Sigmoid colon (tissue), 6 donors: ENCODE measurements at regions not wholly inside any gene's neighbourhood (a gene's known extent, or its start where the extent isn't known, plus 50 kb on each side); places are given as distances from the start of the nearest gene placed in this dataset.
A peak's percentile ranks its signal among the peaks of the same experiment; 100 is the strongest.

ENCODE experiments used
- DNase-seq: peaks from one replicate; pipeline ENCODE4 v3.0.0-alpha.2; 2019
- H3K27ac ChIP-seq, 4 donors: fragments of 200-600 bp; sonication (generic); one replicate each; pipeline ENCODE4 v1.5.1; 2016 to 2019; ENCODE audit warnings: mild to moderate bottlenecking in 1 of 4
- H3K27me3 ChIP-seq, 3 donors: fragments of 200-600 bp; sonication (generic); one replicate each; pipeline ENCODE4 v1.5.1; 2019; ENCODE audit warnings: mild to moderate bottlenecking in 1 of 3
- H3K36me3 ChIP-seq, 4 donors: fragments of 200-600 bp; sonication (generic); one replicate each; pipeline ENCODE4 v1.5.1; 2016 to 2019
- H3K4me1 ChIP-seq, 4 donors: fragments of 200-600 bp; sonication (generic); one replicate each; pipeline ENCODE4 v1.5.1; 2017 to 2019
- H3K4me3 ChIP-seq, 4 donors: fragments of 200-600 bp; sonication (generic); one replicate each; pipeline ENCODE4 v1.5.1; 2017 to 2019; ENCODE audit warnings: mild to moderate bottlenecking in 2 of 4, moderate library complexity in 1 of 4
- H3K9me3 ChIP-seq, 4 donors: fragments of 200-600 bp in 3 of 4; sonication (generic) in 3 of 4; one replicate each; pipeline versions ENCODE4 v1.5.1 to v1.6.1; 2013 to 2019
- EP300 ChIP-seq, 4 donors: sonication (generic); formaldehyde crosslinking; IDR thresholded peaks; one replicate each; pipeline ENCODE4 v1.6.1; 2017; ENCODE audit warnings: antibody characterized with exemption in 4 of 4
- POLR2A ChIP-seq, 2 donors: fragments of 450-650 bp; IDR thresholded peaks; one replicate each; pipeline ENCODE4 v1.6.1; 2016; ENCODE audit warnings: antibody characterized with exemption in 2 of 2, mild to moderate bottlenecking in 2 of 2, moderate library complexity in 2 of 2
- POLR2AphosphoS5 ChIP-seq, 4 donors: sonication (generic); formaldehyde crosslinking; IDR thresholded peaks; one replicate each; pipeline ENCODE4 v1.6.1; 2017; ENCODE audit warnings: antibody characterized with exemption in 4 of 4
- whole genome bisulfite sequencing, 2 donors: extraction: QIAGEN DNeasy Blood & Tissue Kit; methylation state at CpG; one replicate each; pipeline ENCODE4 v1.1.7; 2013; 5-methylcytosine and 5-hydroxymethylcytosine counted together
- intact Hi-C: fragments of 100-400 bp; cut with DNase I; formaldehyde crosslinking; loops from one replicate; pipeline ENCODE4 v1.15.1; 2023
- TF ChIP-seq, protein P1 (sequence below), 4 experiments: fragments of 450-650 bp in 3 of 4; fragments of 200-600 bp in 1 of 4; IDR thresholded peaks; one replicate each; pipeline ENCODE4 v1.5.1; 2016 to 2019; ENCODE audit warnings: antibody characterized with exemption in 4 of 4, mild to moderate bottlenecking in 3 of 4, moderate library complexity in 2 of 4
- donor health status: healthy with polysubstance abuse.
- donor health status: healthy.

DNA sequence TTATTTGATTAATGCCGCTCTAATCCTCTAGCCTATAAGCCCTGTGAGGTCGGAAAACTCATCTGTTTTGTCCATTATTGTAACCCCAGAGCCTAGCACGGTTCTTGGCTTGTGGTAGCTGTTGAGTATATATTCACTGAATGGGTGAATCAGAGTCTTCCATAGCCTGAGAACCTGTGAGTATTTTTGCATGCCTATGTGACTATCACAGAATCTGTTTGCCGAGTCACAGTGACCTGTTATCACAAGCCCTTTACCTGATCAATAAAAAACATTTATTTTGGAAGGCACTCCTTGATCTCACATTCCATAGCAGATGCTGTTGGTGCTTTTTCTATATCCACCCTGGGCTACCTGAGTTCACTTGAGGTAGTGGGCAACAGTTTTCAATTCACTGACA is 125.0 kb upstream of the STC2 start:
- WGBS, 2 donors = 62 to 81% methylated on average over 4 of the region's 4 CpGs

GRCh38 chr5:173452119-173452905 is 124.1 kb upstream of the STC2 start:
- H3K27ac ChIP-seq = no peak overlapping the region
- no peaks in the 10 kb centered on the region for H3K9me3 ChIP-seq
- no peak overlapping the region for H3K4me3 ChIP-seq
- no peaks in the 10 kb centered on the region for H3K27me3 ChIP-seq
- 68 to 70% methylated on average over 9 of the region's 9 CpGs for WGBS, 2 donors
- H3K36me3 ChIP-seq = no peaks in the 10 kb centered on the region
- TF ChIP-seq POLR2A (IDR thresholded peaks at IDR 0.05) (no peak), EP300 (IDR thresholded peaks at IDR 0.05) (no peak), POLR2AphosphoS5 (IDR thresholded peaks at IDR 0.05) (no peak)
- TF ChIP-seq, protein P1, sequence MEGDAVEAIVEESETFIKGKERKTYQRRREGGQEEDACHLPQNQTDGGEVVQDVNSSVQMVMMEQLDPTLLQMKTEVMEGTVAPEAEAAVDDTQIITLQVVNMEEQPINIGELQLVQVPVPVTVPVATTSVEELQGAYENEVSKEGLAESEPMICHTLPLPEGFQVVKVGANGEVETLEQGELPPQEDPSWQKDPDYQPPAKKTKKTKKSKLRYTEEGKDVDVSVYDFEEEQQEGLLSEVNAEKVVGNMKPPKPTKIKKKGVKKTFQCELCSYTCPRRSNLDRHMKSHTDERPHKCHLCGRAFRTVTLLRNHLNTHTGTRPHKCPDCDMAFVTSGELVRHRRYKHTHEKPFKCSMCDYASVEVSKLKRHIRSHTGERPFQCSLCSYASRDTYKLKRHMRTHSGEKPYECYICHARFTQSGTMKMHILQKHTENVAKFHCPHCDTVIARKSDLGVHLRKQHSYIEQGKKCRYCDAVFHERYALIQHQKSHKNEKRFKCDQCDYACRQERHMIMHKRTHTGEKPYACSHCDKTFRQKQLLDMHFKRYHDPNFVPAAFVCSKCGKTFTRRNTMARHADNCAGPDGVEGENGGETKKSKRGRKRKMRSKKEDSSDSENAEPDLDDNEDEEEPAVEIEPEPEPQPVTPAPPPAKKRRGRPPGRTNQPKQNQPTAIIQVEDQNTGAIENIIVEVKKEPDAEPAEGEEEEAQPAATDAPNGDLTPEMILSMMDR (IDR thresholded peaks at IDR 0.05) = no peak
- intact Hi-C loops = no loop called here
- no peak for DNase-seq
- H3K4me1 ChIP-seq = peaks cover 0 to 7% (median 0%) of the 10 kb centered on the region in 4 donors

More for the DNA sequence above, 125.0 kb upstream of the STC2 start:
- H3K27me3 ChIP-seq = no peaks in the 10 kb centered on the region
- DNase-seq = no peak
- intact Hi-C loops = no loop called here
- no peaks in the 10 kb centered on the region for H3K9me3 ChIP-seq
- H3K27ac ChIP-seq = no peak overlapping the region
- TF ChIP-seq POLR2AphosphoS5 (IDR thresholded peaks at IDR 0.05) (no peak), EP300 (IDR thresholded peaks at IDR 0.05) (no peak), POLR2A (IDR thresholded peaks at IDR 0.05) (no peak)
- TF ChIP-seq, protein P1 (IDR thresholded peaks at IDR 0.05) = no peak
- H3K36me3 ChIP-seq = no peaks in the 10 kb centered on the region
- H3K4me3 ChIP-seq = no peak overlapping the region
- peaks cover 0 to 7% (median 0%) of the 10 kb centered on the region in 4 donors for H3K4me1 ChIP-seq

DNA sequence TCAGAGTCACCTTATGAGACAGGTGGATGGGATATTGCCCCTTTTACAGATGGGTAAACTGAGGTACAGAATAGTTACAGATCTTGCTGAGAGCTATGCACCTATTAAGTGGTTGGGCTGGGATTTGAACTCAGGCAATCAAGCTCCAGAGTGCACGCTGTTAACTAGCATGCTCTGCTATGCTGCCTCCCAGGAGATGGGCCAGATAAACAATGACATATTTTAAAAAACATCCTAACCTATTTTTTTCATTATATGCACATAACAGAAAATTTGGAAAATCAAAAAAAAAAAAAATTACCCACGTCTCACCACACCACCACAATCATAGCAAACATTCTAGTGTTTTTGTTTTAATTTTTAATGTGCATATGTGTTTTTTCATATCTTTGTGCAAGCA is 123.4 kb upstream of the STC2 start:
- TF ChIP-seq POLR2AphosphoS5 (IDR thresholded peaks at IDR 0.05) (no peak), POLR2A (IDR thresholded peaks at IDR 0.05) (no peak), EP300 (IDR thresholded peaks at IDR 0.05) (no peak)
- TF ChIP-seq, protein P1 (IDR thresholded peaks at IDR 0.05) = no peak
- intact Hi-C loops = no loop called here
- H3K4me3 ChIP-seq = no peak overlapping the region
- no peak overlapping the region for H3K27ac ChIP-seq
- no peaks in the 10 kb centered on the region for H3K27me3 ChIP-seq
- no peaks in the 10 kb centered on the region for H3K36me3 ChIP-seq
- WGBS, 2 donors = 65 to 90% methylated on average over 2 of the region's 2 CpGs
- H3K4me1 ChIP-seq = peaks cover 0 to 7% (median 0%) of the 10 kb centered on the region in 4 donors
- no peak for DNase-seq
- H3K9me3 ChIP-seq = no peaks in the 10 kb centered on the region

- Histone ChIP-seq H3K4me1 (peaks cover 0 to 7% (median 0%) of the 10 kb centered on the region in 4 donors), H3K27me3 (no peaks in the 10 kb centered on the region), H3K36me3 (no peaks in the 10 kb centered on the region), H3K9me3 (no peaks in the 10 kb centered on the region), H3K4me3 (no peak overlapping the region), H3K27ac (no peak overlapping the region)
- WGBS, 2 donors = 62 to 67% methylated on average over 5 of the region's 5 CpGs
- DNase-seq = no peak
- intact Hi-C loops = no loop called here
- no peak for TF ChIP-seq POLR2A (IDR thresholded peaks at IDR 0.05)
- TF ChIP-seq, protein P1 (IDR thresholded peaks at IDR 0.05) = peak in 2 of 4 experiments; percentile 35 to 46
These were observed 122.8 kb upstream of the STC2 start for GRCh38 chr5:173451031-173451430.

DNA sequence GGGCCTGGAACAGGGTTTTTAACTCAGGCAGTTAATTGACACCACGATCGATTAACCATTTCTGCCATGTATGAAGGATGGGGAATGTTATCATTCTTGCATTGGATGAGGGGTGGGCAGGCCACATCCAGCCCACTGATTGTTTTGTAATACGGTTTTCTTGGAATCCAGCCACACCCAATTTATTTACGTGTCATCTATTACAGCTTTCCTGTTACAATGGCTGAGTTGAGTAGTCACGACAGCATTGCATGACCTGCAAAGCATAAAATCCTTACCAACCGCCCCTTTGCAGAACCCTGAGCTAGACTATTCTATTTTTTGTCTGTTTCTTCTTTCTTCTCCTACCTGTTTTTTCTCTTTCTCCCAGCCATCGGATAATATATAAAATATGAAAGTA is 122.0 kb upstream of the STC2 start:
- Histone ChIP-seq H3K36me3 (no peaks in the 10 kb centered on the region), H3K4me1 (no peaks in the 10 kb centered on the region), H3K27me3 (no peaks in the 10 kb centered on the region), H3K9me3 (no peaks in the 10 kb centered on the region), H3K4me3 (no peak overlapping the region), H3K27ac (no peak overlapping the region)
- no peak for DNase-seq
- TF ChIP-seq, protein P1 (IDR thresholded peaks at IDR 0.05) = no peak
- no peak for TF ChIP-seq POLR2A (IDR thresholded peaks at IDR 0.05)
- TF ChIP-seq EP300 (IDR thresholded peaks at IDR 0.05) = no peak
- no peak for TF ChIP-seq POLR2AphosphoS5 (IDR thresholded peaks at IDR 0.05)
- intact Hi-C loops = no loop called here
- WGBS, 2 donors = 74 to 81% methylated on average over 7 of the region's 7 CpGs
